ENCODE measurements at regions not wholly inside any gene's neighbourhood (a gene's known extent, or its start where the extent isn't known, plus 50 kb on each side); places are given as distances from the start of the nearest gene placed in this dataset.

GRCh38 chr10:131430716-131431412 is 119.3 kb upstream of the TCERG1L start:
- H3K36me3 ChIP-seq (ENCODE audit: control insufficient read depth in 2 of 2, extremely low read depth in 1 of 2, insufficient read depth in 2 of 2, low read length in 2 of 2) = no peaks in the 10 kb centered on the region
- CTCF ChIA-PET = no interaction called here
- FAIRE-seq (no peak), DNase-seq (ENCODE audit: low read depth, low spot score) (no peak)
- BruUV-seq (replicated peaks) = no TSS peak
- no peak overlapping the region for H3K9ac ChIP-seq (replicated peaks; ENCODE audit: extremely low read depth, insufficient read depth, low read length)
- dilution Hi-C loops (cut with MboI; ENCODE audit: extremely low pct_ligation_motif_present, low sequenced_read_pairs) (no loop called here), intact Hi-C loops (cut with micrococcal nuclease) (no loop called here)
- no peaks in the 10 kb centered on the region for H3K9me1 ChIP-seq (replicated peaks; ENCODE audit: control insufficient read depth, extremely low read depth, insufficient read depth, low read length)
- H3K4me3 ChIP-seq (replicated peaks in 1 of 3; ENCODE audit: insufficient read depth in 1 of 3, low read depth in 1 of 3, low read length in 3 of 3) = no peak overlapping the region
- no peaks in the 10 kb centered on the region for H3K27me3 ChIP-seq (ENCODE audit: control insufficient read depth in 2 of 2, insufficient read depth in 2 of 2, low read length in 2 of 2)
- H3K79me2 ChIP-seq (ENCODE audit: control insufficient read depth, insufficient read depth, low read length) = no peaks in the 10 kb centered on the region
- no peak overlapping the region for H2AFZ ChIP-seq (ENCODE audit: low read depth, low read length)
- POLR2A ChIA-PET = no interaction called here
- H3K27ac ChIP-seq (ENCODE audit: insufficient read depth, low read depth, low read length) = no peak overlapping the region
- peaks cover 11% of the 10 kb centered on the region for H3K9me3 ChIP-seq (replicated peaks; ENCODE audit: control insufficient read depth, insufficient read depth, low read length)
- H4K20me1 ChIP-seq (replicated peaks; ENCODE audit: control insufficient read depth, extremely low read depth, insufficient read depth, low read length) = no peaks in the 10 kb centered on the region
- no peak overlapping the region for H3K4me2 ChIP-seq (ENCODE audit: insufficient read depth, low read length)
- H3K4me1 ChIP-seq (ENCODE audit: control insufficient read depth, extremely low read depth, insufficient read depth, low read length) = no peaks in the 10 kb centered on the region
- no peak for TF ChIP-seq POLR2A (IDR thresholded peaks at IDR 0.05; ENCODE audit: low read depth, low read length)
- TF ChIP-seq JUN (IDR thresholded peaks at IDR 0.05; ENCODE audit: borderline replicate concordance, insufficient read depth, insufficient read length, low read depth) = no peak
- TF ChIP-seq MYC (IDR thresholded peaks at IDR 0.05; ENCODE audit: low read depth, low read length) = no peak
- no peak for TF ChIP-seq EZH2 (IDR thresholded peaks at IDR 0.05; ENCODE audit: borderline replicate concordance, low read depth, low read length, severe bottlenecking)
- TF ChIP-seq POLR2AphosphoS5 (IDR thresholded peaks at IDR 0.05; ENCODE audit: insufficient read depth, low read depth, low read length) = no peak
- no peak for TF ChIP-seq FOS (IDR thresholded peaks at IDR 0.05; ENCODE audit: borderline replicate concordance, insufficient read depth, low read length)
- no peak for TF ChIP-seq CTCF (IDR thresholded peaks at IDR 0.05; ENCODE audit: extremely low read depth in 1 of 2, insufficient read depth in 1 of 2, low read depth in 1 of 2, low read length in 2 of 2)
- TF ChIP-seq MAX (IDR thresholded peaks at IDR 0.05; ENCODE audit: insufficient read depth, insufficient read length) = no peak
- no peak for TF ChIP-seq GATA2 (IDR thresholded peaks at IDR 0.05; ENCODE audit: insufficient read depth, insufficient read length, low read depth, low read length)
